Gastrocnemius medialis (tissue), 4 donors: ENCODE measurements at regions not wholly inside any gene's neighbourhood (a gene's known extent, or its start where the extent isn't known, plus 50 kb on each side); places are given as distances from the start of the nearest gene placed in this dataset.
"Not testable (repeated sequence)": the region's sequence is repeated elsewhere in the genome, so short reads cannot be mapped to it uniquely, and the experiment has no call there.

Experiments
- CTCF ChIP-seq, 5 experiments: fragments of 450-650 bp in 3 of 5; fragments of 200-600 bp in 2 of 5; sonication (generic) in 2 of 5; IDR thresholded peaks in 4 of 5; conservative IDR thresholded peaks in 1 of 5; 1 replicate in 4 of 5; 2 replicates in 1 of 5; pipeline ENCODE4 v1.5.1; 2016 to 2019; ENCODE audit warnings: antibody characterized with exemption in 5 of 5, mild to moderate bottlenecking in 3 of 5, moderate library complexity in 3 of 5
- POLR2A ChIP-seq, 2 donors: fragments of 450-650 bp; IDR thresholded peaks; one replicate each; pipeline ENCODE4 v1.6.1; 2017; ENCODE audit warnings: antibody characterized with exemption in 2 of 2, mild to moderate bottlenecking in 2 of 2, moderate library complexity in 2 of 2

GRCh38 chr12:12306-12705 lies 54.3 kb upstream of the IQSEC3 start:
- TF ChIP-seq CTCF (IDR thresholded peaks at IDR 0.05 in 4 of 5, conservative IDR thresholded peaks at IDR 0.05 in 1 of 5); POLR2A (IDR thresholded peaks at IDR 0.05): not testable (repeated sequence)
